COR-L47 (cell line): ENCODE measurements at regions not wholly inside any gene's neighbourhood (a gene's known extent, or its start where the extent isn't known, plus 50 kb on each side); places are given as distances from the start of the nearest gene placed in this dataset.
A peak's percentile ranks its signal among the peaks of the same experiment; 100 is the strongest.
"Not testable (repeated sequence)": the region's sequence is repeated elsewhere in the genome, so short reads cannot be mapped to it uniquely, and the experiment has no call there.

Experiments
- DNase-seq: peaks from one replicate; lab custom pipeline; 2025; lab: John Stamatoyannopoulos, UW

- DNase-seq, result no peak
Observed at GRCh38 chr11:109937968-109938367, 155.2 kb upstream of the ZC3H12C start.

GRCh38 chr11:109939166-109939810, 153.9 kb upstream of the ZC3H12C start:
- peak; percentile 90 for DNase-seq

- DNase-seq, result no peak
Observed at GRCh38 chr11:109940816-109941215, 152.4 kb upstream of the ZC3H12C start.

- DNase-seq, result no peak
Observed at GRCh38 chr11:109945626-109946321, 147.4 kb upstream of the ZC3H12C start.

- peak; percentile 77 for DNase-seq
Observed at GRCh38 chr11:109946322-109946846, 146.8 kb upstream of the ZC3H12C start.

- DNase-seq, result no peak
Observed at GRCh38 chr11:109954534-109954933, 138.7 kb upstream of the ZC3H12C start.

- no peak for DNase-seq
Observed at GRCh38 chr11:109956124-109956793, 136.9 kb upstream of the ZC3H12C start.

- no peak for DNase-seq
Observed at GRCh38 chr11:109957000-109957399, 136.2 kb upstream of the ZC3H12C start.

GRCh38 chr11:109957601-109958000, 135.6 kb upstream of the ZC3H12C start:
- DNase-seq, result no peak

GRCh38 chr11:109958131-109958820, 134.9 kb upstream of the ZC3H12C start:
- no peak for DNase-seq

- no peak for DNase-seq
Observed at GRCh38 chr11:109958821-109959166, 134.4 kb upstream of the ZC3H12C start.

- no peak for DNase-seq
Observed at GRCh38 chr11:109960831-109961230, 132.4 kb upstream of the ZC3H12C start.

GRCh38 chr11:109961261-109961660, 131.9 kb upstream of the ZC3H12C start:
- DNase-seq, result no peak

- no peak for DNase-seq
Observed at GRCh38 chr11:109963101-109963500, 130.1 kb upstream of the ZC3H12C start.

- no peak for DNase-seq
Observed at GRCh38 chr11:109964487-109964886, 128.7 kb upstream of the ZC3H12C start.

- DNase-seq, result not testable (repeated sequence)
Observed at GRCh38 chr11:109965445-109965844, 127.7 kb upstream of the ZC3H12C start.

- DNase-seq, result not testable (repeated sequence)
Observed at GRCh38 chr11:109965926-109966325, 127.3 kb upstream of the ZC3H12C start.

GRCh38 chr11:109967136-109967535, 126.1 kb upstream of the ZC3H12C start:
- not testable (repeated sequence) for DNase-seq

- no peak for DNase-seq
Observed at GRCh38 chr11:109968299-109968698, 124.9 kb upstream of the ZC3H12C start.

- no peak for DNase-seq
Observed at GRCh38 chr11:109968781-109969180, 124.4 kb upstream of the ZC3H12C start.

GRCh38 chr11:109970516-109971183, 122.5 kb upstream of the ZC3H12C start:
- no peak for DNase-seq

- peak; percentile 6 for DNase-seq
Observed at GRCh38 chr11:109971184-109971523, 122.0 kb upstream of the ZC3H12C start.
